Right lobe of liver (tissue), 6 donors: ENCODE measurements at regions not wholly inside any gene's neighbourhood (a gene's known extent, or its start where the extent isn't known, plus 50 kb on each side); places are given as distances from the start of the nearest gene placed in this dataset.

ENCODE experiments used
- ATAC-seq, 4 donors: fragments of 200-7000 bp; cut with Tn5 transposase; one replicate each; pipeline ENCODE4 v1.9.1; 2020; ENCODE audit warnings: mild to moderate bottlenecking in 4 of 4, moderate library complexity in 4 of 4
- DNase-seq, 3 donors: peaks; one replicate each; pipeline ENCODE4 v3.0.0-alpha.2; 2020
- H3K27ac ChIP-seq, 3 donors: fragments of 200-600 bp; one replicate each; pipeline ENCODE4 v1.8.0; 2022
- H3K27me3 ChIP-seq, 2 donors: fragments of 200-600 bp; one replicate each; pipeline ENCODE4 v1.8.0; 2022
- H3K36me3 ChIP-seq, 4 donors: fragments of 200-600 bp; sonication (generic) in 1 of 4; one replicate each; pipeline versions ENCODE4 v1.5.1 to v1.8.0; 2017 to 2022; ENCODE audit warnings: control low read depth in 1 of 4
- H3K4me1 ChIP-seq, 4 donors: fragments of 200-600 bp; sonication (generic) in 1 of 4; one replicate each; pipeline versions ENCODE4 v1.5.1 to v1.8.0; 2017 to 2022; ENCODE audit warnings: control low read depth in 1 of 4
- H3K4me3 ChIP-seq, 3 donors: fragments of 200-600 bp; one replicate each; pipeline ENCODE4 v1.8.0; 2022
- H3K9me3 ChIP-seq, 4 donors: fragments of 200-600 bp; sonication (generic) in 1 of 4; one replicate each; pipeline versions ENCODE4 v1.5.1 to v1.8.0; 2017 to 2022; ENCODE audit warnings: control low read depth in 1 of 4
- POLR2A ChIP-seq: fragments of 450-650 bp; IDR thresholded peaks from one replicate; pipeline ENCODE4 v1.6.1; 2017; ENCODE audit warnings: antibody characterized with exemption, mild to moderate bottlenecking
- WGBS: methylation state at CpG from one replicate; pipeline ENCODE4 v1.1.6; 2018; ENCODE audit warnings: low coverage, low lambda C conversion rate; ENCODE audit not compliant: insufficient coverage; ENCODE audit errors: missing lambda C conversion rate; 5-methylcytosine and 5-hydroxymethylcytosine counted together
- intact Hi-C, 2 donors: fragments of 100-400 bp; cut with DNase I; formaldehyde crosslinking; loops; one replicate each; pipeline versions ENCODE4 v1.11.2 to v1.14.1; 2022
- TF ChIP-seq, protein P1 (sequence below), 4 donors: fragments of 200-600 bp in 3 of 4; fragments of 450-650 bp in 1 of 4; IDR thresholded peaks; one replicate each; pipeline versions ENCODE4 v1.5.1 to v1.8.0; 2016 to 2022; ENCODE audit warnings: antibody characterized with exemption in 4 of 4, mild to moderate bottlenecking in 2 of 4
- donor health status: DM: no; HTN: yes; CAD: no.
- donor health status: DM: no; HTN: no; CAD: no.
- donor health status: DM: no; HTN: no; CAD: no.
- donor health status: DM: no; HTN: yes; CAD: no.
- donor health status: DM: no; HTN: yes; CAD: no.

DNA sequence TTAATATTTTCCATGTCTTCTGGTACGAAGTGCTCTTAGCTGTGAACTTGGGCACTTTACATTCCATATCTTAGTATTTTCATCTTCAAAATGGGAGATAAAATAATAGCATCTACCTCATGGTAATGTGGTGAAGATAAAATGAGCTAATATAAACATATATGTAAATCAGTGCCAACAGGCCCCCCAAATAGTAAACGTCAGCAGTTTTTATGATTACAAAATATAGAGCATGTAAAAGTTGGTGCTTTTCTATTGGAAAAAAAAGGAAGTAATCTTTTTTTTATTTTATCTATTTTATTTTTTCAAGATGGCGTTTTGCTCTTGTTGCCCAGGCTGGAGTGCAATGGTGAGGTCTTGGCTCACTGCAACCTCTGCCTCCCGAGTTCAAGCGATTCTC is 291.1 kb upstream of the PRDM9 start:
- no peak for ATAC-seq
- Histone ChIP-seq H3K36me3 (no peaks in the 10 kb centered on the region), H3K9me3 (no peaks in the 10 kb centered on the region), H3K27ac (no peak overlapping the region), H3K4me3 (no peak overlapping the region), H3K4me1 (no peaks in the 10 kb centered on the region), H3K27me3 (no peaks in the 10 kb centered on the region)
- WGBS: 57% methylated on average over 5 of the region's 5 CpGs
- intact Hi-C loops: no loop called here
- no peak for TF ChIP-seq POLR2A
- TF ChIP-seq, protein P1, sequence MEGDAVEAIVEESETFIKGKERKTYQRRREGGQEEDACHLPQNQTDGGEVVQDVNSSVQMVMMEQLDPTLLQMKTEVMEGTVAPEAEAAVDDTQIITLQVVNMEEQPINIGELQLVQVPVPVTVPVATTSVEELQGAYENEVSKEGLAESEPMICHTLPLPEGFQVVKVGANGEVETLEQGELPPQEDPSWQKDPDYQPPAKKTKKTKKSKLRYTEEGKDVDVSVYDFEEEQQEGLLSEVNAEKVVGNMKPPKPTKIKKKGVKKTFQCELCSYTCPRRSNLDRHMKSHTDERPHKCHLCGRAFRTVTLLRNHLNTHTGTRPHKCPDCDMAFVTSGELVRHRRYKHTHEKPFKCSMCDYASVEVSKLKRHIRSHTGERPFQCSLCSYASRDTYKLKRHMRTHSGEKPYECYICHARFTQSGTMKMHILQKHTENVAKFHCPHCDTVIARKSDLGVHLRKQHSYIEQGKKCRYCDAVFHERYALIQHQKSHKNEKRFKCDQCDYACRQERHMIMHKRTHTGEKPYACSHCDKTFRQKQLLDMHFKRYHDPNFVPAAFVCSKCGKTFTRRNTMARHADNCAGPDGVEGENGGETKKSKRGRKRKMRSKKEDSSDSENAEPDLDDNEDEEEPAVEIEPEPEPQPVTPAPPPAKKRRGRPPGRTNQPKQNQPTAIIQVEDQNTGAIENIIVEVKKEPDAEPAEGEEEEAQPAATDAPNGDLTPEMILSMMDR (IDR thresholded peaks at IDR 0.05): no peak
- DNase-seq: no peak

GRCh38 chr5:23208959-23209431 is 298.4 kb upstream of the PRDM9 start:
- Histone ChIP-seq H3K9me3 (no peaks in the 10 kb centered on the region), H3K27ac (no peak overlapping the region), H3K27me3 (no peaks in the 10 kb centered on the region), H3K4me1 (no peaks in the 10 kb centered on the region), H3K4me3 (no peak overlapping the region), H3K36me3 (no peaks in the 10 kb centered on the region)
- TF ChIP-seq, protein P1 (IDR thresholded peaks at IDR 0.05): peak; percentile 55 to 72 (median 63)
- no peak for TF ChIP-seq POLR2A
- intact Hi-C loops: no loop called here
- peak; percentile 79 to 86 (median 80) for ATAC-seq
- no peak for DNase-seq
- WGBS: 0% methylated on average over 1 of the region's 1 CpG

DNA sequence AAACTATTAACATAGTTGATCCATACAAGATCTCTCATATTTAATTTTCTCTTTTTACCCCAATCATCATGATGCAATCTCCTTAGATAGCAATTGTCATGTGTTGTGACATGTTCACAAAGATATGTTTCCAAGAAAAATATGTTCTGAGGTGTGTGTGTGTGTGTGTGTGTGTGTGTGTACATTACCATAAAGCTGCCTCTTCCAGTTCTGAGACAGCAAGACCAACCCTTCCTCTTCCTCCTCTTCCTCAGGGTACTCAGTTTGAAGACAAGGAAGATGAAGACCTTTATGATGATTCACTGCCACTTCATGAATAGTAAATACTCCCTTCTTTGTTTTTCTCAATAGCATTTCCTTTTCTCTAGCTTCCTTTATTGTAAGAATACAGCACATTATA is 303.3 kb upstream of the PRDM9 start:
- Histone ChIP-seq H3K36me3 (no peaks in the 10 kb centered on the region), H3K27ac (no peak overlapping the region), H3K27me3 (no peaks in the 10 kb centered on the region), H3K4me1 (no peaks in the 10 kb centered on the region), H3K9me3 (no peaks in the 10 kb centered on the region), H3K4me3 (no peak overlapping the region)
- no peak for ATAC-seq
- intact Hi-C loops: no loop called here
- DNase-seq: no peak
- TF ChIP-seq, protein P1 (IDR thresholded peaks at IDR 0.05): no peak
- TF ChIP-seq POLR2A: no peak

DNA sequence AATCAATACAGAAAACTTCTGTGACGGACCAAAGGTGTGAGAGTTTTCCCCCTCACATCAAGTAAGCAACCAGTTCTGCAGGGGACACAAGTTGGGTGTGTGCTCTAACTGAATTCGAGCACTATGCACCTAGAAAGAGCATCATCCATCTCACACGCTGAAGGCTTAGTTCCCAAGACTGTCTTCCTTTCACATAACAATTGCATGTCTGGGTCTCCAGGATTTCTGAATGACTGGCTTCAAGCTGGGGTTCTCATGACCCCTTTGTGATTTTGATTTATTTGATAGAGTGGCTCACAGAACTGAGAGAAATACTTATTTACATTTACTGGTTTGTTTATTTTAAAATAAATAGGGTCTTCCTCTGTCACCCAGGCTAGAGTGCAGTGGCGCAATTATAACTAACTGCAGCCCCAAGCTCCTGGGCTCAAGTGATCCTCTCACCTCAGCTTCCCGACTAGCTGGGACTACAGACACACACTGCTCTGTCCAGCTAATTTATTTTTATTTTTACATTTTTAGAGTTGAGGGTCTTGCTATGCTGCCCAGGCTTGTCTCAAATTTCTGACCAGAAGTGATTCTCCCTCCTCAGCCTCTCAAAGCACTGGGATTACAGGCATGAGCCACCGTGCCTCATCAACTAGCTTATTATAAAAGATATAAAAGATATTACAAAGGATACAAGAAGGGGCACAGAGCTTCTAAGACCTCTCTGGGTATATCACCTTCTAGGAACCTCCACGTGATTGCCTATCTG is 316.7 kb upstream of the CDH12 start:
- 40% methylated on average over 6 of the region's 7 CpGs for WGBS
- DNase-seq: no peak
- Histone ChIP-seq H3K27me3 (no peaks in the 10 kb centered on the region), H3K4me3 (no peak overlapping the region), H3K36me3 (no peaks in the 10 kb centered on the region), H3K9me3 (no peaks in the 10 kb centered on the region), H3K27ac (no peak overlapping the region), H3K4me1 (no peaks in the 10 kb centered on the region)
- TF ChIP-seq POLR2A: no peak
- TF ChIP-seq, protein P1 (IDR thresholded peaks at IDR 0.05): no peak
- ATAC-seq: no peak
- intact Hi-C loops: no loop called here

DNA sequence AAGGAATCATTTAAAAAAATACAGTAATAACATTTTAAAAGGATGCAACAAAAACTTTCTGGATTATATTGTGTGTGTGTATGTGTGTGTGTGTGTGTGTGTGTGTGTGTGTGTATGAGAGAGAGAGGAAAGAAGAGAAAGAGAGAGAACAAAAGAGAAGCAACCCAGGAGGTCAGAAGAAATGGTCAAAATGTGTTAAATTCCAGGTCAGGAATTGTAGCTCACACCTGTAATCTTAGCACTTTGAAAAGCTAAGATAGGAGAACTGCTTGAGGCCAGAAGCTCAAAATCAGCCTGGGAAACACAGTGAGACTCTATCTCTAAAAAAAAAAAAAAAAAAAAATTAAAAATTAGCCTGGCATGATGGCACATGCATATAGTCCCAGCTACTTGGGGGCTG is 311.8 kb upstream of the CDH12 start:
- H3K4me3 ChIP-seq: no peak overlapping the region
- no peak for ATAC-seq
- no peaks in the 10 kb centered on the region for H3K27me3 ChIP-seq
- H3K9me3 ChIP-seq: no peaks in the 10 kb centered on the region
- no peaks in the 10 kb centered on the region for H3K4me1 ChIP-seq
- intact Hi-C loops: no loop called here
- TF ChIP-seq POLR2A: no peak
- TF ChIP-seq, protein P1 (IDR thresholded peaks at IDR 0.05): no peak
- DNase-seq: no peak
- H3K27ac ChIP-seq: no peak overlapping the region
- H3K36me3 ChIP-seq: no peaks in the 10 kb centered on the region
